Inflammatory macrophage treated with lipopolysaccharide for 1 hour (primary cell): ENCODE measurements at regions not wholly inside any gene's neighbourhood (a gene's known extent, or its start where the extent isn't known, plus 50 kb on each side); places are given as distances from the start of the nearest gene placed in this dataset.
A peak's percentile ranks its signal among the peaks of the same experiment; 100 is the strongest.
"Not testable (repeated sequence)": the region's sequence is repeated elsewhere in the genome, so short reads cannot be mapped to it uniquely, and the experiment has no call there.

Experiments used
- DNase-seq, 2 donors: peaks; one replicate each; pipeline ENCODE4 v3.0.0-alpha.2; 2020 to 2022

- DNase-seq: no peak
These were observed 116.9 kb upstream of the ENPEP start for GRCh38 chr4:110359076-110359475.

- DNase-seq: no peak
These were observed 118.4 kb upstream of the ENPEP start for GRCh38 chr4:110357521-110357920.

GRCh38 chr4:110354460-110354859 is 121.5 kb upstream of the ENPEP start:
- no peak for DNase-seq

GRCh38 chr4:110352670-110353442 is 123.1 kb upstream of the ENPEP start:
- DNase-seq: no peak

GRCh38 chr4:110348711-110349383 is 127.1 kb upstream of the ENPEP start:
- no peak for DNase-seq

- DNase-seq: peak in 1 of 2 donors; percentile 4
These were observed 128.2 kb upstream of the ENPEP start for GRCh38 chr4:110347805-110348204.

- DNase-seq: peak in 1 of 2 donors; percentile 24
These were observed 131.8 kb upstream of the ENPEP start for GRCh38 chr4:110344165-110344564.

- DNase-seq: no peak
These were observed 132.4 kb upstream of the ENPEP start for GRCh38 chr4:110343534-110343933.

GRCh38 chr4:110341118-110341517 is 134.8 kb upstream of the ENPEP start:
- not testable (repeated sequence) for DNase-seq

GRCh38 chr4:110335399-110335798 is 137.0 kb upstream of the ELOVL6 start:
- DNase-seq: no peak

GRCh38 chr4:110332483-110332882 is 134.1 kb upstream of the ELOVL6 start:
- DNase-seq: no peak

- DNase-seq: not testable (repeated sequence)
These were observed 128.0 kb upstream of the ELOVL6 start for GRCh38 chr4:110326426-110326825.

- peak; percentile 13 to 37 for DNase-seq
These were observed 112.4 kb upstream of the ELOVL6 start for GRCh38 chr4:110310795-110311194.

GRCh38 chr4:110309675-110310074 is 111.3 kb upstream of the ELOVL6 start:
- no peak for DNase-seq

GRCh38 chr4:110306303-110306702 is 107.9 kb upstream of the ELOVL6 start:
- no peak for DNase-seq

- no peak for DNase-seq
These were observed 107.0 kb upstream of the ELOVL6 start for GRCh38 chr4:110305455-110305854.

- DNase-seq: no peak
These were observed 98.5 kb upstream of the ELOVL6 start for GRCh38 chr4:110296892-110297291.

GRCh38 chr4:110294165-110294564 is 95.8 kb upstream of the ELOVL6 start:
- DNase-seq: no peak

- DNase-seq: no peak
These were observed 94.8 kb upstream of the ELOVL6 start for GRCh38 chr4:110292994-110293744.

GRCh38 chr4:110290511-110290910 is 92.1 kb upstream of the ELOVL6 start:
- DNase-seq: no peak

- no peak for DNase-seq
These were observed 91.2 kb upstream of the ELOVL6 start for GRCh38 chr4:110289601-110290100.

- peak; percentile 9 to 25 for DNase-seq
These were observed 88.7 kb upstream of the ELOVL6 start for GRCh38 chr4:110287130-110287529.

- DNase-seq: no peak
These were observed 79.7 kb upstream of the ELOVL6 start for GRCh38 chr4:110278127-110278526.
